Medulla oblongata (tissue), 1 donor: ENCODE measurements at regions not wholly inside any gene's neighbourhood (a gene's known extent, or its start where the extent isn't known, plus 50 kb on each side); places are given as distances from the start of the nearest gene placed in this dataset.

Experiments
- DNase-seq: peaks from one replicate; pipeline ENCODE4 v3.0.0-alpha.2; 2015; ENCODE audit errors: extremely low spot score

- DNase-seq, result no peak
Measured at GRCh38 chr2:228707846-228708245, 526.4 kb upstream of the SPHKAP start.

GRCh38 chr2:228705318-228705717 lies 523.8 kb upstream of the SPHKAP start:
- DNase-seq, result no peak

GRCh38 chr2:228703152-228703551 lies 521.7 kb upstream of the SPHKAP start:
- no peak for DNase-seq

GRCh38 chr2:228701506-228701905 lies 520.0 kb upstream of the SPHKAP start:
- no peak for DNase-seq

- no peak for DNase-seq
Measured at GRCh38 chr2:228700638-228701037, 519.2 kb upstream of the SPHKAP start.

- DNase-seq, result no peak
Measured at GRCh38 chr2:228699888-228700287, 518.4 kb upstream of the SPHKAP start.

- no peak for DNase-seq
Measured at GRCh38 chr2:228699400-228699799, 517.9 kb upstream of the SPHKAP start.

- DNase-seq, result no peak
Measured at GRCh38 chr2:228698963-228699362, 517.5 kb upstream of the SPHKAP start.

- no peak for DNase-seq
Measured at GRCh38 chr2:228697456-228697855, 516.0 kb upstream of the SPHKAP start.

GRCh38 chr2:228690681-228691080 lies 509.2 kb upstream of the SPHKAP start:
- DNase-seq, result no peak

- DNase-seq, result no peak
Measured at GRCh38 chr2:228689053-228689452, 507.6 kb upstream of the SPHKAP start.

- DNase-seq, result no peak
Measured at GRCh38 chr2:228688007-228688645, 506.6 kb upstream of the SPHKAP start.

- DNase-seq, result no peak
Measured at GRCh38 chr2:228681979-228682378, 500.5 kb upstream of the SPHKAP start.

- peak; percentile 22 for DNase-seq
Measured at GRCh38 chr2:228681426-228681825, 499.9 kb upstream of the SPHKAP start.

- DNase-seq, result no peak
Measured at GRCh38 chr2:228678110-228678509, 496.6 kb upstream of the SPHKAP start.

GRCh38 chr2:228675646-228676045 lies 494.2 kb upstream of the SPHKAP start:
- no peak for DNase-seq

GRCh38 chr2:228675091-228675490 lies 493.6 kb upstream of the SPHKAP start:
- no peak for DNase-seq

- no peak for DNase-seq
Measured at GRCh38 chr2:228673876-228674554, 492.5 kb upstream of the SPHKAP start.

GRCh38 chr2:228669690-228670089 lies 488.2 kb upstream of the SPHKAP start:
- no peak for DNase-seq

GRCh38 chr2:228665232-228665631 lies 483.7 kb upstream of the SPHKAP start:
- DNase-seq, result no peak

- DNase-seq, result no peak
Measured at GRCh38 chr2:228658998-228659397, 477.5 kb upstream of the SPHKAP start.

- peak; percentile 57 for DNase-seq
Measured at GRCh38 chr2:228657807-228658402, 476.4 kb upstream of the SPHKAP start.

GRCh38 chr2:228655331-228655730 lies 473.8 kb upstream of the SPHKAP start:
- no peak for DNase-seq
